ENCODE measurements at regions not wholly inside any gene's neighbourhood (a gene's known extent, or its start where the extent isn't known, plus 50 kb on each side); places are given as distances from the start of the nearest gene placed in this dataset.

- no peak for TF ChIP-seq CTCF (conservative IDR thresholded peaks at IDR 0.05; ENCODE audit: low read depth, low read length)
- H3K4me3 ChIP-seq (ENCODE audit: low read length), result no peak overlapping the region
- no peak for DNase-seq (ENCODE audit: low read depth)
Observed at GRCh38 chr4:152104901-152105357, 344.1 kb upstream of the GATB start.

- TF ChIP-seq CTCF (conservative IDR thresholded peaks at IDR 0.05; ENCODE audit: low read depth, low read length), result no peak
- no peak for DNase-seq (ENCODE audit: low read depth)
- H3K4me3 ChIP-seq (ENCODE audit: low read length), result no peak overlapping the region
Observed at GRCh38 chr4:152104356-152104755, 343.5 kb upstream of the GATB start.

DNA sequence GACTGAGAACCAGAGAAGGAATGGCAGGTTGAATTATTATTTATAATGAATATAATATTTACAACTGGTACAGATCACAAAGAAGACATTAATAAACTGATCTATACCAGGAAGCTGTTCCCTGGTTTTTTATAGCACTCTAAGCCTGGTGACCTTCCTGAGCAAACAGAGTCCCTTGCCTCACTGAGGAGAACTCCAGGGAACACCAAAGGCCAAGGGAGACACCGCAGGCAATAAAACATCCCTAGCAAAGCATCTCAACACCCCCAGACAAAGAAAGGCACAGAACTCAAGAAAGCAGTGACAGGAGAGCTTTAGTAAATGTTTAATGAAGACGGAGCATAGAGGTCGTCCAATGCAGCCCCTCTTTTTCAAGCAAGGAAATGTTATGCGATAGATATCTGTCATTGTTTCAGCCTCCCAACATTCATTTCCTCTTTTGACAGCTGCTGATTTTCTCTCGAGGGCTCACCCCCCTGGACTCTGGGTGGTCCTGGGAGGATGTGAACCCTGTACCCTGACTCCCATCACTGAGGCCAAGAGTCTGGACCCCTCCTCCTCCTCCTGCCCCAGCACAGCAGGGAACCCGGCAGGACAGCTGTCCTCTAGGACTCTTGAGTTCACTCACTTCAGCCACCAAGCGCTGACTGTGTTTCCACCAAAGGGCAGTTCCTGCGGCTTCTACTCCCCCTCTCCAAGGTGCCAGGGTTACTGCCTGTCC, 342.5 kb upstream of the GATB start:
- DNase-seq (ENCODE audit: low read depth), result no peak
- H3K4me3 ChIP-seq (ENCODE audit: low read length), result no peak overlapping the region
- no peak for TF ChIP-seq CTCF (conservative IDR thresholded peaks at IDR 0.05; ENCODE audit: low read depth, low read length)

GRCh38 chr4:152102436-152103000, 341.7 kb upstream of the GATB start:
- no peak for DNase-seq (ENCODE audit: low read depth)
- no peak overlapping the region for H3K4me3 ChIP-seq (ENCODE audit: low read length)
- TF ChIP-seq CTCF (conservative IDR thresholded peaks at IDR 0.05; ENCODE audit: low read depth, low read length), result no peak

- TF ChIP-seq CTCF (conservative IDR thresholded peaks at IDR 0.05; ENCODE audit: low read depth, low read length), result no peak
- no peak overlapping the region for H3K4me3 ChIP-seq (ENCODE audit: low read length)
- peak; percentile 20 for DNase-seq (ENCODE audit: low read depth)
Observed at GRCh38 chr4:152101556-152102435, 341.0 kb upstream of the GATB start.

DNA sequence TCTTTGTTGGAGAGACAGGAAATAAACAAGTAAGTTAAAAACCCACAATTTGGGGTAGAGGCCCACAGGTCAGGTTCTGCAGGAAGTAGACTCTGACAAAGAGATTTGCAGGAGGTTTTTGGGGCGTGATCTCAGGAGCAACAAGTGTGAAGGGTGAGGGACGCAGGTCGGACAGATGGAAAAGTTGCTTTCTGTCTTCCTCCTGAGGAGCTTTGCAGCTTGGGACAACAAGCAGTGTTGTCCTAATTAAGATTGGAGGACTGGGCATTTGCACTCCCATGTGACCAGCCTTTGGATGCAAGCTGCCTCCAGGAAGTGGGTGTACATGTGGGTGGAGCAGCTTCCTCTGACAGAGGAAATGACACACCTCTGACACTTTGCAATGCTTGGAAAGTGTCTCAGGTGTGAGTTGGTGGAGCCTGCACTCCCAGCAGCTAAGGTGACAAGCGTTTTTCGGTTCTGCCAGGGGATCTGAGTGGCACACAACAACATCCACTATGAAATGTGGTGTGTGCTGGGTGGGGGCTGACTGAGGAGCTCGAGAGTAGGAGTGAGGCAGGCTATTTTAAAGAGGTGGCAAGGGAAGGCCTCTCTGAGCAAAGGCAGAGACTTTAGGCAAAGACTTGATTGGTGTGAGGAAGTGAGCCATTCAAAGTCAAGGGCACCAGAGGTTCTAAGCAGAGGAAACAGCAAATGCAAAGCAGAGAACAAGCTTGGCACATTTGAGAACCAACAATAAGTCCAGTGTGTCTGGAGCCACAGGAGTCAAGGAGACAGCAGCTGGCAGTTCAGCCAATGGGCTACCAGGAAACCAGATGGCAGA, 339.8 kb upstream of the GATB start:
- TF ChIP-seq CTCF (conservative IDR thresholded peaks at IDR 0.05; ENCODE audit: low read depth, low read length), result no peak
- DNase-seq (ENCODE audit: low read depth), result no peak
- H3K4me3 ChIP-seq (ENCODE audit: low read length), result no peak overlapping the region

Measured in retinal pigment epithelial cell (primary cell).